DND-41 (cell line): ENCODE measurements at regions not wholly inside any gene's neighbourhood (a gene's known extent, or its start where the extent isn't known, plus 50 kb on each side); places are given as distances from the start of the nearest gene placed in this dataset.

ENCODE experiments used
- ATAC-seq: fragments of 200-7000 bp; cut with Tn5 transposase; 3 replicates; pipeline ENCODE4 v1.9.1; 2021; ENCODE audit warnings: low read depth; ENCODE audit not compliant: insufficient read depth
- DNase-seq: peaks from one replicate; pipeline ENCODE4 v3.0.0-alpha.2; 2020
- H2AFZ ChIP-seq: 2 replicates; pipeline ENCODE4 v1.6.0; 2012; ENCODE audit warnings: low read depth, low read length
- H3K27ac ChIP-seq: 2 replicates; pipeline ENCODE4 v1.5.1; 2012; ENCODE audit warnings: low read length, inconsistent platforms
- H3K27me3 ChIP-seq: fragments of 200-600 bp; sonication (generic); 2 replicates; pipeline ENCODE4 v1.6.0; 2012; ENCODE audit warnings: low read length, mild to moderate bottlenecking, inconsistent platforms; ENCODE audit not compliant: insufficient read depth, poor library complexity
- H3K36me3 ChIP-seq: 2 replicates; pipeline ENCODE4 v1.5.1; 2012; ENCODE audit warnings: low read length, inconsistent platforms; ENCODE audit not compliant: insufficient read depth
- H3K4me1 ChIP-seq: 2 replicates; pipeline ENCODE4 v1.5.1; 2012; ENCODE audit warnings: mild to moderate bottlenecking, low read length; ENCODE audit not compliant: insufficient read depth
- H3K4me2 ChIP-seq: 2 replicates; pipeline ENCODE4 v1.6.0; 2012; ENCODE audit warnings: mild to moderate bottlenecking, moderate library complexity, low read length, inconsistent platforms; ENCODE audit not compliant: insufficient read depth
- H3K4me3 ChIP-seq, 2 experiments: fragments of 200-600 bp in 1 of 2; shearing (Covaris generic) in 1 of 2; 2 replicates each; pipeline ENCODE4 v1.5.1; 2012 to 2016; ENCODE audit warnings: inconsistent platforms in 2 of 2, low read length in 2 of 2, mild to moderate bottlenecking in 2 of 2, low read depth in 1 of 2, moderate library complexity in 1 of 2
- H3K79me2 ChIP-seq: 2 replicates; pipeline ENCODE4 v1.6.0; 2012; ENCODE audit warnings: low read length, inconsistent platforms; ENCODE audit not compliant: insufficient read depth
- H3K9ac ChIP-seq: 2 replicates; pipeline ENCODE4 v1.6.0; 2012; ENCODE audit warnings: low read depth, mild to moderate bottlenecking, inconsistent platforms, low read length, moderate library complexity
- H3K9me3 ChIP-seq: 2 replicates; pipeline ENCODE4 v1.5.1; 2012; ENCODE audit warnings: low read length, moderate library complexity, mild to moderate bottlenecking, inconsistent platforms; ENCODE audit not compliant: insufficient read depth, severe bottlenecking
- H4K20me1 ChIP-seq: 2 replicates; pipeline ENCODE4 v1.6.0; 2012; ENCODE audit warnings: low read length; ENCODE audit not compliant: insufficient read depth
- CTCF ChIP-seq: IDR thresholded peaks from 2 replicates; pipeline ENCODE4 v1.5.1; 2012; ENCODE audit warnings: borderline replicate concordance, low read length, moderate library complexity, mild to moderate bottlenecking; ENCODE audit not compliant: poor library complexity, severe bottlenecking; ENCODE audit errors: extremely low read depth
- EZH2 ChIP-seq: IDR thresholded peaks from 3 replicates; pipeline ENCODE4 v1.6.1; 2012; ENCODE audit warnings: borderline replicate concordance, low read depth, mild to moderate bottlenecking, moderate library complexity, low read length, inconsistent platforms; ENCODE audit not compliant: severe bottlenecking

- Histone ChIP-seq H4K20me1 (no peaks in the 10 kb centered on the region), H3K79me2 (no peaks in the 10 kb centered on the region), H3K4me3 (no peak overlapping the region), H3K9ac (no peak overlapping the region), H3K9me3 (peaks cover 11% of the 10 kb centered on the region), H2AFZ (no peak overlapping the region), H3K36me3 (no peaks in the 10 kb centered on the region), H3K27me3 (no peaks in the 10 kb centered on the region), H3K4me1 (no peaks in the 10 kb centered on the region), H3K27ac (no peak overlapping the region), H3K4me2 (no peak overlapping the region)
- DNase-seq (no peak), ATAC-seq (no peak)
- TF ChIP-seq CTCF (no peak), EZH2 (no peak)
Observed at GRCh38 chr4:38396091-38396490, 267.9 kb upstream of the KLF3 start.

- no peak overlapping the region for H3K27ac ChIP-seq
- H2AFZ ChIP-seq = no peak overlapping the region
- no peaks in the 10 kb centered on the region for H4K20me1 ChIP-seq
- ATAC-seq = no peak
- H3K9me3 ChIP-seq = peaks cover 8% of the 10 kb centered on the region
- H3K9ac ChIP-seq = no peak overlapping the region
- no peaks in the 10 kb centered on the region for H3K27me3 ChIP-seq
- no peak for DNase-seq
- H3K36me3 ChIP-seq = no peaks in the 10 kb centered on the region
- no peaks in the 10 kb centered on the region for H3K4me1 ChIP-seq
- no peak for TF ChIP-seq EZH2
- H3K79me2 ChIP-seq = no peaks in the 10 kb centered on the region
- H3K4me3 ChIP-seq = no peak overlapping the region
- no peak overlapping the region for H3K4me2 ChIP-seq
Observed at GRCh38 chr4:38396845-38397547, 267.0 kb upstream of the KLF3 start.

- ATAC-seq (no peak), DNase-seq (no peak)
- H3K4me3 ChIP-seq = no peak overlapping the region
- TF ChIP-seq EZH2 (no peak), CTCF (no peak)
- no peaks in the 10 kb centered on the region for H3K4me1 ChIP-seq
- no peaks in the 10 kb centered on the region for H3K36me3 ChIP-seq
- no peaks in the 10 kb centered on the region for H3K79me2 ChIP-seq
- no peak overlapping the region for H3K27ac ChIP-seq
- H3K9me3 ChIP-seq = no peaks in the 10 kb centered on the region
- H3K27me3 ChIP-seq = no peaks in the 10 kb centered on the region
- H3K9ac ChIP-seq = no peak overlapping the region
- no peak overlapping the region for H3K4me2 ChIP-seq
- H4K20me1 ChIP-seq = no peaks in the 10 kb centered on the region
- H2AFZ ChIP-seq = no peak overlapping the region
Observed at GRCh38 chr4:38400946-38401345, 263.1 kb upstream of the KLF3 start.

- Histone ChIP-seq H3K36me3 (no peaks in the 10 kb centered on the region), H3K9ac (no peak overlapping the region), H3K4me3 (no peak overlapping the region), H3K9me3 (no peaks in the 10 kb centered on the region), H3K4me1 (no peaks in the 10 kb centered on the region), H3K27me3 (no peaks in the 10 kb centered on the region), H2AFZ (no peak overlapping the region), H3K4me2 (no peak overlapping the region), H3K27ac (no peak overlapping the region), H4K20me1 (no peaks in the 10 kb centered on the region), H3K79me2 (no peaks in the 10 kb centered on the region)
- ATAC-seq (no peak), DNase-seq (no peak)
- TF ChIP-seq EZH2 (no peak), CTCF (no peak)
Observed at GRCh38 chr4:38406243-38406642, 257.8 kb upstream of the KLF3 start.
